CD4-positive, alpha-beta T cell (primary cell): ENCODE measurements at regions not wholly inside any gene's neighbourhood (a gene's known extent, or its start where the extent isn't known, plus 50 kb on each side); places are given as distances from the start of the nearest gene placed in this dataset.

Experiments used
- ATAC-seq: fragments of 200-7000 bp; cut with Tn5 transposase; one replicate; pipeline ENCODE4 v1.10.0; 2022; ENCODE audit warnings: mild to moderate bottlenecking; ENCODE audit not compliant: poor library complexity
- CTCF ChIA-PET: fragments of 350-600 bp; sonication (Branson Sonifier 250); formaldehyde crosslinking; loops from one replicate; lab custom pipeline; 2021; ENCODE audit warnings: antibody characterized with exemption, inconsistent platforms; lab: Charles Lee
- POLR2A ChIA-PET: fragments of 350-600 bp; sonication (Branson Sonifier 250); formaldehyde crosslinking; loops from one replicate; lab custom pipeline; 2021; ENCODE audit warnings: antibody characterized with exemption, inconsistent platforms; lab: Charles Lee
- DNase-seq, 14 experiments: peaks; one replicate each; pipeline ENCODE4 v3.0.0-alpha.2; 2013 to 2020; ENCODE audit warnings: mixed read lengths in 2 of 14
- H3K27ac ChIP-seq, 2 donors: one replicate each; pipeline versions ENCODE4 v1.5.1 to v1.7.0; 2013; ENCODE audit warnings: low read length in 2 of 2, low read depth in 1 of 2, mild to moderate bottlenecking in 1 of 2
- H3K27me3 ChIP-seq, 2 experiments: 1 replicate in 1 of 2; 2 replicates in 1 of 2; pipeline versions ENCODE4 v1.6.1 to v1.7.0; 2013; ENCODE audit warnings: low read length in 2 of 2, control low read depth in 1 of 2, mild to moderate bottlenecking in 1 of 2, moderate library complexity in 1 of 2; ENCODE audit not compliant: insufficient read depth in 2 of 2, control insufficient read depth in 1 of 2
- H3K36me3 ChIP-seq: one replicate; pipeline ENCODE4 v1.6.1; 2013; ENCODE audit warnings: low read length, control low read depth; ENCODE audit not compliant: insufficient read depth
- H3K4me1 ChIP-seq: one replicate; pipeline ENCODE4 v1.6.1; 2013; ENCODE audit warnings: low read length, control low read depth; ENCODE audit not compliant: insufficient read depth
- H3K4me3 ChIP-seq: one replicate; pipeline ENCODE4 v1.5.1; 2013; ENCODE audit warnings: mild to moderate bottlenecking, low read length, moderate library complexity
- H3K9me3 ChIP-seq, 2 experiments: 1 replicate in 1 of 2; 2 replicates in 1 of 2; pipeline versions ENCODE4 v1.6.1 to v1.7.0; 2013; ENCODE audit warnings: low read length in 2 of 2, mild to moderate bottlenecking in 2 of 2, control low read depth in 1 of 2, moderate library complexity in 1 of 2; ENCODE audit not compliant: control insufficient read depth in 1 of 2, insufficient read depth in 1 of 2
- H3K27ac Mint-ChIP-seq: one replicate; pipeline ENCODE4 v1.8.0; 2020; ENCODE audit warnings: mixed read lengths
- H3K27me3 Mint-ChIP-seq: one replicate; pipeline ENCODE4 v1.8.0; 2021; ENCODE audit warnings: mixed read lengths
- H3K36me3 Mint-ChIP-seq: one replicate; pipeline ENCODE4 v1.8.0; 2021; ENCODE audit warnings: low read depth, mixed read lengths
- H3K4me1 Mint-ChIP-seq: one replicate; pipeline ENCODE4 v1.8.0; 2021; ENCODE audit warnings: low read depth, mixed read lengths
- H3K4me3 Mint-ChIP-seq: one replicate; pipeline ENCODE4 v1.8.0; 2020; ENCODE audit warnings: mild to moderate bottlenecking, mixed read lengths
- H3K9me3 Mint-ChIP-seq: one replicate; pipeline ENCODE4 v1.8.0; 2020; ENCODE audit warnings: mixed read lengths
- CTCF ChIP-seq: fragments of 200-600 bp; IDR thresholded peaks from one replicate; pipeline ENCODE4 v1.8.0; 2022; ENCODE audit warnings: antibody characterized with exemption, mild to moderate bottlenecking
- intact Hi-C, 2 experiments: fragments of 100-400 bp; cut with DNase I in 1 of 2; cut with micrococcal nuclease in 1 of 2; formaldehyde crosslinking; loops; one replicate each; pipeline versions ENCODE4 v1.15.1 to v1.9.0; 2023 to 2025; cut with DNase I, micrococcal nuclease

GRCh38 chr2:205901491-205901890 is 184.5 kb downstream of the INO80D start:
- CTCF ChIA-PET, result no interaction called here
- DNase-seq, result no peak
- intact Hi-C loops, result no loop called here

GRCh38 chr2:205898744-205899143 is 187.2 kb downstream of the INO80D start:
- no peaks in the 10 kb centered on the region for H3K4me1 ChIP-seq
- H3K9me3 ChIP-seq, result peaks cover 0 to 6% of the 10 kb centered on the region in 2 experiments
- H3K36me3 Mint-ChIP-seq, result no peaks in the 10 kb centered on the region
- peaks cover 2% of the 10 kb centered on the region for H3K9me3 Mint-ChIP-seq
- no peak overlapping the region for H3K4me3 ChIP-seq
- no peak for TF ChIP-seq CTCF
- no peak overlapping the region for H3K4me3 Mint-ChIP-seq
- ChIA-PET CTCF (no interaction called here), POLR2A (no interaction called here)
- intact Hi-C loops, result no loop called here
- H3K27me3 Mint-ChIP-seq, result peaks cover 6% of the 10 kb centered on the region
- ATAC-seq (no peak), DNase-seq (no peak)
- no peaks in the 10 kb centered on the region for H3K4me1 Mint-ChIP-seq
- no peak overlapping the region for H3K27ac ChIP-seq
- H3K27ac Mint-ChIP-seq, result no peak overlapping the region
- no peaks in the 10 kb centered on the region for H3K36me3 ChIP-seq
- H3K27me3 ChIP-seq, result no peaks in the 10 kb centered on the region

More at GRCh38 chr2:205901491-205901890, 184.5 kb downstream of the INO80D start:
- no peaks in the 10 kb centered on the region for H3K4me1 ChIP-seq
- Mint-ChIP-seq H3K4me1 (no peaks in the 10 kb centered on the region), H3K9me3 (peaks cover 2% of the 10 kb centered on the region), H3K27me3 (peaks cover 2% of the 10 kb centered on the region), H3K4me3 (no peak overlapping the region), H3K27ac (no peak overlapping the region), H3K36me3 (no peaks in the 10 kb centered on the region)
- ATAC-seq, result no peak
- H3K36me3 ChIP-seq, result no peaks in the 10 kb centered on the region
- H3K4me3 ChIP-seq, result no peak overlapping the region
- peaks cover 0 to 6% of the 10 kb centered on the region in 2 experiments for H3K9me3 ChIP-seq
- H3K27me3 ChIP-seq, result no peaks in the 10 kb centered on the region
- no peak overlapping the region for H3K27ac ChIP-seq
- TF ChIP-seq CTCF, result no peak
- POLR2A ChIA-PET, result no interaction called here

- Histone ChIP-seq H3K36me3 (no peaks in the 10 kb centered on the region), H3K27ac (no peak overlapping the region), H3K4me1 (no peaks in the 10 kb centered on the region), H3K4me3 (no peak overlapping the region), H3K9me3 (peaks cover 0 to 6% of the 10 kb centered on the region in 2 experiments), H3K27me3 (peaks cover 0 to 5% of the 10 kb centered on the region in 2 experiments)
- CTCF ChIA-PET, result no interaction called here
- Mint-ChIP-seq H3K4me1 (no peaks in the 10 kb centered on the region), H3K9me3 (peaks cover 2% of the 10 kb centered on the region), H3K36me3 (no peaks in the 10 kb centered on the region), H3K27ac (no peak overlapping the region), H3K27me3 (peaks cover 6% of the 10 kb centered on the region), H3K4me3 (no peak overlapping the region)
- DNase-seq, result no peak
- no peak for TF ChIP-seq CTCF
- intact Hi-C loops, result no loop called here
- ATAC-seq, result no peak
- POLR2A ChIA-PET, result no interaction called here
Measured at GRCh38 chr2:205895981-205896655, 189.9 kb downstream of the INO80D start.
